Brain microvascular endothelial cell (primary cell): ENCODE measurements at regions not wholly inside any gene's neighbourhood (a gene's known extent, or its start where the extent isn't known, plus 50 kb on each side); places are given as distances from the start of the nearest gene placed in this dataset.
A peak's percentile ranks its signal among the peaks of the same experiment; 100 is the strongest.

Experiments
- DNase-seq: peaks from one replicate; pipeline ENCODE4 v3.0.0-alpha.2; 2020
- H3K27ac ChIP-seq: fragments of 250-450 bp; sonication (Bioruptor Pico); 2 replicates; pipeline ENCODE4 v1.5.1; 2020; ENCODE audit warnings: mild to moderate bottlenecking, moderate library complexity
- H3K27me3 ChIP-seq: fragments of 250-450 bp; sonication (Bioruptor Pico); replicated peaks from 2 replicates; pipeline ENCODE4 v1.5.1; 2020; ENCODE audit warnings: mild to moderate bottlenecking
- H3K36me3 ChIP-seq: fragments of 250-450 bp; sonication (Bioruptor Pico); replicated peaks from 2 replicates; pipeline ENCODE4 v1.5.1; 2020; ENCODE audit warnings: mild to moderate bottlenecking
- H3K4me3 ChIP-seq: 2 replicates; pipeline ENCODE4 v1.5.1; 2011; ENCODE audit warnings: low read depth, mild to moderate bottlenecking, control low read depth, low read length, moderate library complexity
- CTCF ChIP-seq: IDR thresholded peaks from 2 replicates; pipeline ENCODE4 v1.5.1; 2011; ENCODE audit warnings: low read depth, mild to moderate bottlenecking, moderate library complexity, low read length, control low read depth, inconsistent platforms; ENCODE audit errors: missing control alignments
- in situ Hi-C: cut with HindIII; loops from 2 replicates; pipeline ENCODE4 v1.10.0; 2017; ENCODE audit warnings: low sequenced_read_pairs, low pct_ligation_motif_present

GRCh38 chr19:34310494-34310981 lies 54.5 kb upstream of the GPI start:
- TF ChIP-seq CTCF = no peak
- Histone ChIP-seq H3K36me3 (no peaks in the 10 kb centered on the region), H3K27me3 (no peaks in the 10 kb centered on the region), H3K27ac (no peak overlapping the region), H3K4me3 (no peak overlapping the region)
- in situ Hi-C loops = no loop called here
- no peak for DNase-seq

- no peak for TF ChIP-seq CTCF
- no peak overlapping the region for H3K4me3 ChIP-seq
- peak overlapping the region; percentile 11 for H3K27ac ChIP-seq
- no peaks in the 10 kb centered on the region for H3K36me3 ChIP-seq
- in situ Hi-C loops = no loop called here
- peak; percentile 45 for DNase-seq
- no peaks in the 10 kb centered on the region for H3K27me3 ChIP-seq
Measured at GRCh38 chr19:34313188-34313587, 51.8 kb upstream of the GPI start.

GRCh38 chr19:34314437-34315313 lies 50.3 kb upstream of the GPI start:
- no peak for DNase-seq
- H3K36me3 ChIP-seq = no peaks in the 10 kb centered on the region
- TF ChIP-seq CTCF = no peak
- H3K4me3 ChIP-seq = no peak overlapping the region
- no peaks in the 10 kb centered on the region for H3K27me3 ChIP-seq
- in situ Hi-C loops = no loop called here
- H3K27ac ChIP-seq = no peak overlapping the region
